HUDEP-2 (cell line): ENCODE measurements at regions not wholly inside any gene's neighbourhood (a gene's known extent, or its start where the extent isn't known, plus 50 kb on each side); places are given as distances from the start of the nearest gene placed in this dataset.

Experiments used
- DNase-seq, 76 experiments: peaks; one replicate each; lab custom pipeline; 2025; ENCODE audit not compliant: unreplicated experiment in 76 of 76; lab: John Stamatoyannopoulos, UW

- DNase-seq = no peak
Observed at GRCh38 chr10:129136951-129137350, 330.1 kb upstream of the MGMT start.

- DNase-seq = no peak
Observed at GRCh38 chr10:129140921-129141885, 325.8 kb upstream of the MGMT start.

- no peak for DNase-seq
Observed at GRCh38 chr10:129151281-129151680, 315.8 kb upstream of the MGMT start.

- no peak for DNase-seq
Observed at GRCh38 chr10:129156406-129156805, 310.6 kb upstream of the MGMT start.

- no peak for DNase-seq
Observed at GRCh38 chr10:129157185-129157584, 309.9 kb upstream of the MGMT start.

GRCh38 chr10:129161150-129161549 is 305.9 kb upstream of the MGMT start:
- DNase-seq = no peak

GRCh38 chr10:129163531-129163930 is 303.5 kb upstream of the MGMT start:
- no peak for DNase-seq

- DNase-seq = no peak
Observed at GRCh38 chr10:129165076-129165720, 301.8 kb upstream of the MGMT start.

GRCh38 chr10:129165770-129166169 is 301.3 kb upstream of the MGMT start:
- DNase-seq = no peak

GRCh38 chr10:129168660-129169059 is 298.4 kb upstream of the MGMT start:
- DNase-seq = no peak

- no peak for DNase-seq
Observed at GRCh38 chr10:129169115-129169514, 297.9 kb upstream of the MGMT start.

GRCh38 chr10:129170812-129171211 is 296.2 kb upstream of the MGMT start:
- DNase-seq = no peak

- DNase-seq = no peak
Observed at GRCh38 chr10:129171812-129172211, 295.2 kb upstream of the MGMT start.

GRCh38 chr10:129174232-129175014 is 292.6 kb upstream of the MGMT start:
- DNase-seq = no peak

GRCh38 chr10:129179245-129179971 is 287.6 kb upstream of the MGMT start:
- DNase-seq = no peak

- no peak for DNase-seq
Observed at GRCh38 chr10:129179972-129180678, 286.9 kb upstream of the MGMT start.

- DNase-seq = no peak
Observed at GRCh38 chr10:129184196-129184595, 282.8 kb upstream of the MGMT start.

- no peak for DNase-seq
Observed at GRCh38 chr10:129187331-129187730, 279.7 kb upstream of the MGMT start.

- no peak for DNase-seq
Observed at GRCh38 chr10:129191797-129192196, 275.2 kb upstream of the MGMT start.
